ENCODE measurements at regions not wholly inside any gene's neighbourhood (a gene's known extent, or its start where the extent isn't known, plus 50 kb on each side); places are given as distances from the start of the nearest gene placed in this dataset.

GRCh38 chr21:35223480-35224156 is 174.5 kb upstream of the RUNX1 start:
- no peak for DNase-seq (ENCODE audit: low read depth)

- DNase-seq (ENCODE audit: low read depth) = no peak
Measured at GRCh38 chr21:35222541-35222941, 173.4 kb upstream of the RUNX1 start.

- no peak for DNase-seq (ENCODE audit: low read depth)
Measured at GRCh38 chr21:35222021-35222420, 172.9 kb upstream of the RUNX1 start.

- no peak for DNase-seq (ENCODE audit: low read depth)
Measured at GRCh38 chr21:35220301-35220700, 171.2 kb upstream of the RUNX1 start.

GRCh38 chr21:35219719-35220118 is 170.6 kb upstream of the RUNX1 start:
- no peak for DNase-seq (ENCODE audit: low read depth)

GRCh38 chr21:35219291-35219690 is 170.2 kb upstream of the RUNX1 start:
- DNase-seq (ENCODE audit: low read depth) = no peak

- DNase-seq (ENCODE audit: low read depth) = no peak
Measured at GRCh38 chr21:35217504-35218060, 168.5 kb upstream of the RUNX1 start.

GRCh38 chr21:35216996-35217395 is 167.9 kb upstream of the RUNX1 start:
- no peak for DNase-seq (ENCODE audit: low read depth)

DNA sequence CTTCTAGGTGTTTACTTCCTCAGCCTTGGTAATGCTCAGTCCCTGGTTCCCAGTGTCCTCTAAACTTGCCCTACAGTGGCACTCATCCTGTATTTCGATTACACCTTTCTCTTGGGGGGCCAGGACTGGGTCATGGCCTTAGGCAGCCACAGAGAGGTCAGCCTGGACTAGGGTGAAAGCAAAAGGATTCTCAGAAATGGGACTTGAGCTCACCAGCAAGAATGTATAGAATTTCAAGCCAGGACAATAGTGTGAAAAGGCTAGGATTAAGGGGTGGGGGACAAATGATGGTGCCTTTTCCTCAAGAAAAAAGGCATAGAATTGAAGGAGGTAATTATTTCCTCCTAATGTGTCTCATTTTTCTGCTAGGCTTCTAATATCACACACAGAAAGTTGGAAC is 166.8 kb upstream of the RUNX1 start:
- DNase-seq (ENCODE audit: low read depth) = no peak

GRCh38 chr21:35212393-35213127 is 163.5 kb upstream of the RUNX1 start:
- DNase-seq (ENCODE audit: low read depth) = no peak

DNA sequence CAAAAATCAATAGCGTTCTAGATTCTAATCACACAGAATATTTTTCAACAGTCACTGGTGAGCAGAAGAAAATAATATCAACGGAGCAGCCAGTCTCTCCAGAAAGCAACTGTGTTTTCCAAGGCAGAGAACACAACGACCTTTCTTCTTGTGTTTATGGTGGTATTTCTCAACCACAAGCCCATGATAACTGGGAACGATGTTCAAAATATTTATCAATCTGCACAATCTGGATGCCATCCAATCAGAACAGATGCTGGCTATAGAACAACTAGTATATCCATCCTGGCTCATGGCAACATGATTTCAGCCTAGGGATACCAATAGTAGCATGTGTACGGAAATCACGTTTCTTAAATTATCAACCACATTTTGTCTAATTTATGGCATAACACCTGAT is 162.7 kb upstream of the RUNX1 start:
- no peak for DNase-seq (ENCODE audit: low read depth)

GRCh38 chr21:35210093-35210492 is 161.0 kb upstream of the RUNX1 start:
- no peak for DNase-seq (ENCODE audit: low read depth)

GRCh38 chr21:35208810-35209517 is 159.9 kb upstream of the RUNX1 start:
- DNase-seq (ENCODE audit: low read depth) = no peak

DNA sequence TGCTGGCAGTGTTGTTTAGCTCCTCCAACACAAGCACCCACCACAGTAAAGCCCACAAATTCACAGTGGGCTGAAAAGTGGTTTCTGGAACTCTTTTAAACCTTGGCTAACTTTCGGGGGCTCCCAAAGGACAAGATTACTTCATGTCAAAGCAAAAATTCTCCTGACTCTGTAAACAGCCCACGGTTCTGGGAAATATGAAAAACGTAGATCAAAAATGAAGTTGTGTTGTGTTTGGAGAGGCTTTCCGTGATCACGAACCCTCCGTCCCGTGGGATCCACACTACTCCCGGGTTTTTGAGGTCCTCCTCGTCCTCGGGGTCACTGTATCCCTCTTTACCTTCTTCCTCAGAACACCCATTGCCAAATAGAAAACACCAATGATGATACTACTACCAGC is 159.0 kb upstream of the RUNX1 start:
- DNase-seq (ENCODE audit: low read depth) = no peak

DNA sequence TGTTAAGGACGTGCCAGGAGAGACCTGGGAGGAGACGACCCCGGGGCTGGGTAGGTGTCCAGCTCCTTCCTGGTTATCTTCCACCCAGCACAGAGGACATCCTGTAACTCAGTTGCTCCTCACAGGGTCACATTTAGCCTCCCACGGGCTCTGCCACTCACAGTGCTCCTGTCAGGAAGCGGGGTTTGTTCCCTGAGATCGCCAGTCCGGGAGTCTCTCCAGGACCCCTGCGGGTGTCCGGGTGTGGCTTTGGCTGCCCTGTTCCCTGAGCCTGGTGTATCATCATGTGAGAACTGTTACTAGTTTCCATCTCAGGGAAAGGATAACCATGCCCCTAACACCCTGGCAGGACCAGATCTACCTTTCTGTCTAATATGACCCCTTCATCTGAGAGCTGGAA is 158.2 kb upstream of the RUNX1 start:
- no peak for DNase-seq (ENCODE audit: low read depth)

GRCh38 chr21:35206141-35207125 is 157.3 kb upstream of the RUNX1 start:
- DNase-seq (ENCODE audit: low read depth) = no peak

DNA sequence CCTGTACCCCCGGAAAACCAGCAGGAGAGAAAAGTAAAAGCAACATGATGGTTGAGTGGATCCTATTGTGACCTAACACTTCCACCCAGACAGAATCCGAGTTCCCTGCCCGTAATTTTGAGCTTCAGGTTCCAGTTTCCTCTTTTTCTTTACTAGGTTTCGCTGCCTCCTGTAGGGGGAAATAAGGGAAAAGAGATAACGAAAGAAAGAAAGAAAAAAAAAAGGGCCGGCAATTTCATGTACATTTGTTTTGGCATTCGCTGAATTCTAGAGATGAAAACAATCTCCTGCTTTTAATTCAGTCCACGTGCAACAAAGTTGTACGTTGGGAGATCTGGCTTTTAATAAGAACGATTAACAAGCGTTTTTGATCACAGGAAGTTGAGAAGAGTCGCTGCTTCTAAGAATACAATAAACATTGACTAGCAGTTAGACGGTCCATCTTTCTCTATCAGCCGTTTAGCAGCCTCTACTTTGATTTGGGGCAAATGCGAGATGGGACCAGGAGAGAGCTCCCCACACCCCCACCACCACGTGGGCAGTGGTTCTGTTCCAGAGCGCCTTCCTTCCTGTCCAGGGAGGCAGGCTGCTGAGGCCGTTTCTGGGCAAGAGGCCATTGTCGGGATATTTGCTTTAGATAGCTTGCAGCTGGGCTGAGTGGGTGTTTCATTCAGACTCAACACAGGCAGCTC is 155.9 kb upstream of the RUNX1 start:
- DNase-seq (ENCODE audit: low read depth) = peak; percentile 77

DNA sequence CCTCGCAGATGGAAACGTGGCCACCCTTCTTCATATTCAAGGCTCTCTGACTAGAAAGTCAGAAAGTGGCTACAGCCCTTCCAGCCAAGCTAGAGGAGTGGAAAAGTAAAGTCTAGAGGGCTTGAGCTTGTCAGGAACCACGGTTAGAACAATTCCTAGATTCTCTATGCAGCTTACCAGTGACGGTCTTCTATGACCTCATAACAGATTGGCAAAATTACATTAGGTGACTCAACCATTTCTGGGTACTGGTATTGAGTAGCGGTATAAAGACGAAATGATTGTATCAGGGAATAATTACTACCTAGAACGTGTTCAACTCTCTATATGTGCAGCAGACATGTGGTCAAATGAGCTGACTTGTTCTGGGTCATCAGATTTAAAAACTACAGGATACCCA is 155.0 kb upstream of the RUNX1 start:
- no peak for DNase-seq (ENCODE audit: low read depth)

- peak; percentile 71 for DNase-seq (ENCODE audit: low read depth)
Measured at GRCh38 chr21:35203093-35203977, 154.2 kb upstream of the RUNX1 start.

DNA sequence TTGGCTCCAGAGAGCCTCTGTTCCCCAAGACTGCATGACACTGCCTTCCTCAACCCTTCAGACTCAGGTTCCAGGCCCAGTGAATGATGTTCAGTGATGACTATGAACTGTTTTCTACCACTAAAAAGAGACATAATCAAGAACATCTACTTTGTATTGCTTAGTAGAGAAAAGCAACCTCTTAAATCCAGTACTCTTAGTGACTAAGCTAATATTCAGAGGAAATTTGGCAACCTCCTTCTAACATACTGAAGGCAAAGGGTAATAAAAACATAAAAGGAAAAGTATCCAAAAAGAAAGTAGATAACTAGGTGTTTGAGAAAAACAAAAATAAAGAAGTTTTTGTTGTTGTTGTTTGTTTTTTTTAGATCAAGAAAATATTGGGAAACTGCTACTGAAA is 153.3 kb upstream of the RUNX1 start:
- DNase-seq (ENCODE audit: low read depth) = peak; percentile 57
